IPS DF 4.7 (cell line): ENCODE measurements at regions not wholly inside any gene's neighbourhood (a gene's known extent, or its start where the extent isn't known, plus 50 kb on each side); places are given as distances from the start of the nearest gene placed in this dataset.
"Not testable (repeated sequence)": the region's sequence is repeated elsewhere in the genome, so short reads cannot be mapped to it uniquely, and the experiment has no call there.

Source experiments
- DNase-seq: peaks from one replicate; pipeline ENCODE4 v3.0.0-alpha.2; 2013; ENCODE audit warnings: low spot score; ENCODE audit errors: extremely low read depth

GRCh38 chr9:104195142-104195541 is 101.0 kb downstream of the SMC2 start:
- DNase-seq = not testable (repeated sequence)

GRCh38 chr9:104200456-104200994 is 106.4 kb downstream of the SMC2 start:
- DNase-seq = no peak

DNA sequence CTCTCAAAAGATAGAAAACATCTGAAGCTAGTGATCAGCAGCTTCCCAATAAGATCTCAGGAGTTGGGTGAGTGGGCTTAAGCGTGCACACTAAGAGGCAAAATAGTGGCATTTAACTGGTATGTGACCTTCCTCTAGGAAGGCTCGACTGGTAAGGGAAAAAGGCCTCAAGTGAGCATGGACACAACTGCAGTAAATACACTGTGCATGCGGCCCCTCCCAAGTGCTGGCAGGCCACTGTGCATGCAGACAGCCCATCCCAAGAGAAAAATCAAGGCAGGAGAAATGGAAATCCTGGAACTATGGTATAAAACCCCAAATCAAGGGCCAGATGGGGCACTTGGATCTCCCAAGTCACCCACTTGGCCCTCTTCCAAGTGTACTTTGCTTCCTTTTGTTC is 112.7 kb downstream of the SMC2 start:
- no peak for DNase-seq

DNA sequence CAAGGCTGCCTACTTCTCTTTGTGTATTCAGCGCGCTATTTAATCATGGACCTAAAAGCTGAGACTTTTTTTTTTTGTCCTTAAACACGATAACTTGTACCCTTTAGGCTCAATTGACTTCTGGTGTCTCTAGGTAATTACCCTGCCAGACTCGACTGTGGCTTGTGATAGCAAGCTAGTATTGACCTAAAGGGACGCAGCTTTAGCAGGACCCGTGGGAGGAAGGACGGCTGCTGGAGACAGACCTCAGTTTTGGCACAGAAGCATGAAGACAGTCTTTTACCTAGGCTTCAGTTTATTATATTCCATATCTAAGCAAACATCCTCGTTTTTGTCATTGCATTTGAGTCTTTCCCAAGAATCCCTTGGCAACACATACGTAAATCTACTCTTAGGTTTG is 115.3 kb downstream of the SMC2 start:
- DNase-seq = no peak

GRCh38 chr9:104227108-104227507 is 133.0 kb downstream of the SMC2 start:
- DNase-seq = no peak

GRCh38 chr9:104232781-104233341 is 138.8 kb downstream of the SMC2 start:
- no peak for DNase-seq

- DNase-seq = no peak
Measured at GRCh38 chr9:104233366-104233765, 139.3 kb downstream of the SMC2 start.

DNA sequence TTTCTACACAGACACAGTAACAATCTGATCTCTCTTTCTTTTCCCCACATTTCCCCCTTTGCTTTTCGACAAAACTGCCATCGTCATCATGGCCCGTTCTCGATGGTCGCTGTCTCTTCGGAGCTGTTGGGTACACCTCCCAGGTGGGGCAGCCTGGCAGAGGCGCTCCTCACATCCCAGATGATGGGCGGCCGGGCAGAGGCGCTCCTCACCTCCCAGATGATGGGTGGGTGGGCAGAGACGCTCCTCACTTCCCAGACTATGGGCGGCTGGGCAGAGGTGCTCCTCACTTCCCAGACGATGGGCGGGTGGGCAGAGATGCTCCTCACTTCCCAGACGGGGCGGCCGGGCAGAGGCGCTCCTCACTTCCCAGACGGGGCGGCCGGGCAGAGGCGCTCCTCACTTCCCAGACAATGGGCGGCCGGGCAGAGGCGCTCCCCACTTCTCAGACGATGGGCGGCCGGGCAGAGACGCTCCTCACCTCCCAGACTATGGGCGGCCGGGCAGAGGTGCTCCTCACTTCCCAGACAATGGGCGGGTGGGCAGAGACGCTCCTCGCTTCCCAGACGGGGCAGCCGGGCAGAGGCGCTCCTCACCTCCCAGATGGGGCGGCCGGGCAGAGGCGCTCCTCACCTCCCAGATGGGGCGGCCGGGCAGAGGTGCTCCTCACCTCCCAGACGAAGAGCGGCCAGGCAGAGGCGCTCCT is 140.7 kb downstream of the SMC2 start:
- not testable (repeated sequence) for DNase-seq

DNA sequence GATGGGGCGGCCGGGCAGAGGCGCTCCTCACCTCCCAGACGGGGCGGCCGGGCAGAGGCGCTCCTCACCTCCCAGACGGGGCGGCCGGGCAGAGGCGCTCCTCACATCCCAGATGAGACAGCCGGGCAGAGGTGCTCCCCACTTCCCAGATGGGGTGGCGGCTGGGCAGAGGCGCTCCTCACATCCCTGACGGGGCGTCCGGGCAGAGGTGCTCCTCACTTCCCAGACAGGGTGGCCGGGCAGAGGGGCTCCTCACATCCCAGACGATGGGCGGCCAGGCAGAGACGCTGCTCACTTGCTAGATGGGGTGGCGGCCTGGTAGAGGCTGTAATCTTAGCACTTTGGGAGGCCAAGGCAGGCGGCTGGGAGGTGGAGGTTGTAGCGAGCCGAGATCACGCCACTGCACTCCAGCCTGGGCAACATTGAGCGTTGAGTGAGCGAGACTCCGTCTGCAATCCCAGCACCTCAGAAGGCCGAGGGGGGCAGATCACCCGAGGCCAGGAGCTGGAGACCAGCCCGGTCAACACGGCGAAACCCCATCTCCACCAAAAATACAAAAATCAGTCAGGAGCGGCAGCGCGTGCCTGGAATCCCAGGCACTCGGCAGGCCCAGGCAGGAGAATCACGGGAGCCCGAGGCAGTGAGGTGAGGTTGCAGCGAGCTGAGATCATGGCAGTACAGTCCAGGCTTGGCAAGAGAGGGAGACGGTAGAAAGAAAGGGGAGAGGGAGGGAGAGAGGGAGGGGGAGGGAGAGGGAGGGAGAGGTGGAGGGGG is 141.4 kb downstream of the SMC2 start:
- DNase-seq = not testable (repeated sequence)

DNA sequence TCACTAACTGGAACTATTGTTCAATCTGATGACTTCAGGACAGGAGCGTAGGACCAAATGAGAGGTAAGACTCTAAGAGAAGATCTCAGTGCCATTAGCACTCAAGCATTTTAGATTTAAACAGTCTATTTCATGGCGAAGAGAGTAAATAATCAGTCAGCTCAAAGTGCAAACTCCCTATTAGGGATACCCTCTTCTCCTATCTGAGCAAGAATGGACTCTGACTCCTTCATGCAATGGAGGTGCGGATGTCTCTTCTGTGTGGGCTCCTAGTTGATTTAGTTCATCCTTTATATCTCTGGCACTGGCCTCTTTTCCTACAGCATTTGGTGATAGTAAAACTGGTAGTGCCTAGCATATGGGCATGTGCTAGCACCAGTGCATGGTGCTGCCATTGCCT is 144.6 kb downstream of the SMC2 start:
- no peak for DNase-seq

GRCh38 chr9:104240890-104241289 is 146.8 kb downstream of the SMC2 start:
- DNase-seq = no peak

- DNase-seq = no peak
Measured at GRCh38 chr9:104245925-104246324, 151.8 kb downstream of the SMC2 start.

DNA sequence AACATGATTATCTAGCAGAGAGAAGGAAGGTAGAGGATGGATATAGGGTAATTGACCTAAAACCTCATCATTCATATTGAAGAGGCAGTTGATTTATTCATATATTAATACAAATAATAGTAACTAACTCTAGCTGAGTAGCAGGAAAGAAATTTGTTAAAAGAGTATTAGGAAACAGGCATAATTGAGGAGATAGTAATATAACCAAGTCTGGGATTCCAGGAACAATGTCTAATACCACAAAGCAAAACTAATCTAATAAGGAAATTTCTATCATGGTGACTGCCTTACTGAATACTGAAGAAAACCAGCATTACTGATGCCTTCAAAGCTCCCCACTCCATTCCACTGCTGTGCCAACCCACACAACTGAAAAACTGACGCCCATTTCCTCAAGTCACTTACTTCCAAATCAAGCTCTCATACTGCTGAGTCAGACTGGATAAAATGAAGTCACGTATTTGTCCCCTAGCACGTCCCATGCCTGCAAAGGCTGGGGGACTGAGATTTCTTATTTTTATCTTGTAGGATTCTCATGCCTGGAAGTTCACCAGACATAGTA is 153.9 kb downstream of the SMC2 start:
- no peak for DNase-seq

GRCh38 chr9:104256031-104256695 is 162.1 kb downstream of the SMC2 start:
- no peak for DNase-seq

- DNase-seq = no peak
Measured at GRCh38 chr9:104256696-104257062, 162.6 kb downstream of the SMC2 start.

DNA sequence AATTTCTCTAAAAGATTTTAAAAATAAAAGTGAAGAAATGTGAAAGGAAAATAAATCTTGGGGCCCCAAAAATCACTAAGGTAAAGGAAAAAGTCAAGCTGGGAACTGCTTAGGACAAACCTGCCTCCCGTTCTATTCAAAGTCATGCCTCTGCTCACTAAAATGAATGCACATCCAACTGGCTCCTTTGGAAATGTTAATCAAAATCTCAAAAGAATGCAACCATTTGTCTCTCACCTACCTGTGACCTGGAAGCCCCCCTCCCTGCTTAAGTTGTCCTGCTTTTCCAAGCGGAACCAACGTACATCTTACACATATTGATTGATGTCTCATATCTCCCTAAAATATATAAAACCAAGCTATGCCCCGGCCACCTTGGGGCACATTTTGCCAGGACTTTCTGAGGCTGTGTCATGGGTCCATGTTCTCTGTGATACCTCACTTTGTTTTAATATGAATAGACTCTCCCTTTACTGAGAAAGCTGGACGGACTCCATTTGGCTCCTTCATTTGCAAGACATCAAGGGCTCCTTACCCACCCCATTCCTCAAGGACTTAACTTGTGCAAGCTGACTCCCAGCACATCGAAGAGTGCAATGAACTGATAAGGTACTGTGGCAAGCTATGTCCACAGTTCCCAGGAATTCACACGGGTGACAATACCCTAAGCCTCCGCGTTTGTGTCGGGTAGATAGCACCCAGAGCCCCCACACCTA is 164.3 kb downstream of the SMC2 start:
- peak; percentile 33 for DNase-seq

- no peak for DNase-seq
Measured at GRCh38 chr9:104260004-104260403, 165.9 kb downstream of the SMC2 start.

DNA sequence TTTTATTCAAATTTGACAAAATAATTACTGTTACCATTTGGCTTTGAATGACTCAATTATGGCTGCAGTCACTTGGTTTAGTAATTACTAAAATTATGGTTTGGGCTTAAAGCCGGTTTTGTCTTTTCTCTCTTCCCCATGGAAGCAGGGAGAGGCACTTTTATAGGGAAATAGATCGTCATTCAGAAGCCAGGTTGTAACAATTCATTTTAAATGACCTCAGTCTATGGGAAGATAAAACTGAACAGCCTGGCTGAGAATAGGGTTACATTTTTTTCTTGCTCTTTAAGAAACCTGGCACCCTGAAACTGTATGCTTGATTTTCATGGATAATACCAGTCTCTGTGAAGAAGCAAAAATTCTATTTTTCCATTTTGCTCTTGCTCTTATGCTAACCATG is 169.8 kb downstream of the SMC2 start:
- DNase-seq = no peak

DNA sequence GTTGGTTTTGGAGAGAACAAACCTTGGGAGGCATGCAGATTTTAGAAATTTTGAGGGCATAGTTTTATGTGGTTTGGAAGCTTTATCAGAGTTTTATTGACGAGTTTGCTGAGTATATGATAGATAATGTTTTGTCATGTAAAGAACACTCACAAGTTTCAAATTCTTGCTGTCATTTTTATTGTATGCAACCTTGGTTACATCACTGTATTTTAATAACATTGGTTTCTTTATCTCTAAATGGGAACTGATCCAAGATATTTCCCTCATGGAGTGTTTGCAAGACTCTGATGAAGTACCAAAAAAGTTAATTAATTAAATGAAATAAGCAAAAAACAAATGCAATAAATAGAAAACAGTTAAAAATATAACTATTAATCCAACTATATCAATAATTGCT is 170.3 kb downstream of the SMC2 start:
- DNase-seq = no peak

DNA sequence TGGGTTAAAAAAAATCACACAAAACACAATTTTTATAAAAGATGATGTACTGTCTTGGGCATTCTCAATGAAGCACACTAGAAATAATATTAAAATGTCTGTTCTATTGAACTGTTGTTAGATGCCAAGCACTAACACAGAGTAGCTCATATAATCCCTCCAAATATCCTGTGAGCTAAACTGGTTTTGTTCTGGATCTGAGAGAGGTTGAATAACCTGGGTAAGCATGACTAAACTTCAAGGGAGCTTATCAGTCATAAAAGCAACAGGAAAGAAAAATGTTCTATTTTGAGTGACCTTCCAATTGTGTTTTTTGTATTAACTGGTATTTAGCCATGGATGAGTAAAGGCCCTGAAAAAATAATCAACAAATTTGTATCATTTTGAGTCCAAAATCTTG is 175.3 kb downstream of the SMC2 start:
- no peak for DNase-seq
